Fibroblast of lung (primary cell): ENCODE measurements at regions not wholly inside any gene's neighbourhood (a gene's known extent, or its start where the extent isn't known, plus 50 kb on each side); places are given as distances from the start of the nearest gene placed in this dataset.
"Not testable (repeated sequence)": the region's sequence is repeated elsewhere in the genome, so short reads cannot be mapped to it uniquely, and the experiment has no call there.

ENCODE experiments used
- DNase-seq, 2 donors: peaks; one replicate each; pipeline versions ENCODE4 v3.0.0 to v3.0.0-alpha.2; 2010; ENCODE audit warnings: low read depth in 2 of 2
- H2AFZ ChIP-seq: 2 replicates; pipeline ENCODE4 v1.5.1; 2012; ENCODE audit warnings: low read length, control low read depth, inconsistent platforms
- H3K27ac ChIP-seq: 2 replicates; pipeline ENCODE4 v1.5.1; 2011; ENCODE audit warnings: low read length, control low read depth; ENCODE audit not compliant: insufficient read depth
- H3K27me3 ChIP-seq: 2 replicates; pipeline ENCODE4 v1.5.1; 2011; ENCODE audit warnings: mild to moderate bottlenecking, low read length; ENCODE audit not compliant: control insufficient read depth, insufficient read depth
- H3K36me3 ChIP-seq: 2 replicates; pipeline ENCODE4 v1.5.1; 2011; ENCODE audit warnings: low read length; ENCODE audit not compliant: control insufficient read depth, insufficient read depth
- H3K4me1 ChIP-seq: 2 replicates; pipeline ENCODE4 v1.5.1; 2011; ENCODE audit warnings: low read length; ENCODE audit not compliant: control insufficient read depth, insufficient read depth; ENCODE audit errors: extremely low read depth
- H3K4me2 ChIP-seq: 2 replicates; pipeline ENCODE4 v1.5.1; 2011; ENCODE audit warnings: low read length, control low read depth; ENCODE audit not compliant: insufficient read depth; ENCODE audit errors: extremely low read depth
- H3K4me3 ChIP-seq, 4 experiments: fragments of 200-600 bp in 1 of 4; sonication (generic) in 1 of 4; replicated peaks in 1 of 4; 2 replicates each; pipeline ENCODE4 v1.5.1; 2011 to 2016; ENCODE audit warnings: low read length in 4 of 4, low read depth in 3 of 4, mild to moderate bottlenecking in 3 of 4, control low read depth in 2 of 4, inconsistent platforms in 1 of 4, mixed read lengths in 1 of 4; ENCODE audit not compliant: insufficient read depth in 1 of 4; ENCODE audit errors: control extremely low read depth in 1 of 4
- H3K79me2 ChIP-seq: 2 replicates; pipeline ENCODE4 v1.5.1; 2012; ENCODE audit warnings: mild to moderate bottlenecking, low read length, inconsistent platforms; ENCODE audit not compliant: control insufficient read depth, insufficient read depth
- H3K9ac ChIP-seq: 2 replicates; pipeline ENCODE4 v1.5.1; 2011; ENCODE audit warnings: mild to moderate bottlenecking, low read length, control low read depth; ENCODE audit not compliant: insufficient read depth
- H3K9me3 ChIP-seq: 2 replicates; pipeline ENCODE4 v1.5.1; 2012; ENCODE audit warnings: low read depth, low read length; ENCODE audit not compliant: control insufficient read depth, insufficient read depth
- H4K20me1 ChIP-seq: 2 replicates; pipeline ENCODE4 v1.5.1; 2011; ENCODE audit warnings: low read length; ENCODE audit not compliant: control insufficient read depth, insufficient read depth; ENCODE audit errors: extremely low read depth
- CTCF ChIP-seq, 2 donors: IDR thresholded peaks in 1 of 2; conservative IDR thresholded peaks in 1 of 2; 1 replicate in 1 of 2; 2 replicates in 1 of 2; pipeline ENCODE4 v1.5.1; 2011 to 2012; ENCODE audit warnings: low read length in 2 of 2, control low read depth in 1 of 2, inconsistent platforms in 1 of 2, low read depth in 1 of 2, mild to moderate bottlenecking in 1 of 2
- EZH2 ChIP-seq: IDR thresholded peaks from 2 replicates; pipeline ENCODE4 v1.5.1; 2012; ENCODE audit warnings: low read length, control low read depth, mild to moderate bottlenecking; ENCODE audit errors: missing control alignments

GRCh38 chr13:112160558-112160957, 93.6 kb downstream of the SOX1 start:
- Histone ChIP-seq H3K27me3 (no peaks in the 10 kb centered on the region), H4K20me1 (no peaks in the 10 kb centered on the region), H3K4me2 (no peak overlapping the region), H3K36me3 (no peaks in the 10 kb centered on the region), H3K4me1 (no peaks in the 10 kb centered on the region), H3K79me2 (no peaks in the 10 kb centered on the region), H3K27ac (no peak overlapping the region), H3K9me3 (no peaks in the 10 kb centered on the region), H2AFZ (no peak overlapping the region), H3K9ac (no peak overlapping the region), H3K4me3 (no peak overlapping the region)
- no peak for TF ChIP-seq EZH2
- TF ChIP-seq CTCF (conservative IDR thresholded peaks at IDR 0.05 in 1 of 2, IDR thresholded peaks at IDR 0.05 in 1 of 2; ENCODE audit: low read depth in 1 of 2, low read length in 2 of 2) = no peak
- DNase-seq = no peak

GRCh38 chr13:112161521-112162301, 94.8 kb downstream of the SOX1 start:
- Histone ChIP-seq H3K27me3 (no peaks in the 10 kb centered on the region), H2AFZ (no peak overlapping the region), H3K4me3 (no peak overlapping the region), H3K4me1 (no peaks in the 10 kb centered on the region), H3K9ac (no peak overlapping the region), H3K9me3 (no peaks in the 10 kb centered on the region), H4K20me1 (no peaks in the 10 kb centered on the region), H3K79me2 (no peaks in the 10 kb centered on the region), H3K4me2 (no peak overlapping the region), H3K27ac (no peak overlapping the region), H3K36me3 (no peaks in the 10 kb centered on the region)
- no peak for DNase-seq
- TF ChIP-seq CTCF (conservative IDR thresholded peaks at IDR 0.05 in 1 of 2, IDR thresholded peaks at IDR 0.05 in 1 of 2; ENCODE audit: low read depth in 1 of 2, low read length in 2 of 2) = no peak
- no peak for TF ChIP-seq EZH2

GRCh38 chr13:112163691-112164660, 97.0 kb downstream of the SOX1 start:
- not testable (repeated sequence) for H3K4me1 ChIP-seq, H3K27me3 ChIP-seq, H3K9ac ChIP-seq, H3K9me3 ChIP-seq, H3K4me2 ChIP-seq, H4K20me1 ChIP-seq, H3K79me2 ChIP-seq, DNase-seq, H3K27ac ChIP-seq, H3K36me3 ChIP-seq, H2AFZ ChIP-seq, H3K4me3 ChIP-seq
